GM23338 (cell line): ENCODE measurements at regions not wholly inside any gene's neighbourhood (a gene's known extent, or its start where the extent isn't known, plus 50 kb on each side); places are given as distances from the start of the nearest gene placed in this dataset.

ENCODE experiments used
- CREB1 ChIP-seq: fragments of 250-450 bp; sonication (Bioruptor Pico); IDR thresholded peaks from 2 replicates; pipeline ENCODE4 v1.5.0; 2020; ENCODE audit warnings: low read depth, mild to moderate bottlenecking, moderate library complexity
- ETS1 ChIP-seq: IDR thresholded peaks from 2 replicates; pipeline ENCODE4 v1.6.1; 2016; ENCODE audit warnings: antibody characterized with exemption
- EZH2 ChIP-seq: fragments of 200-600 bp; sonication (generic); IDR thresholded peaks from one replicate; pipeline ENCODE4 v1.8.0; 2017; ENCODE audit warnings: antibody characterized with exemption, mild to moderate bottlenecking, low read depth; ENCODE audit not compliant: unreplicated experiment
- EZH2phosphoT487 ChIP-seq: fragments of 200-600 bp; sonication (generic); IDR thresholded peaks from one replicate; pipeline ENCODE4 v1.8.1; 2018; ENCODE audit warnings: antibody characterized with exemption; ENCODE audit not compliant: unreplicated experiment
- JUNB ChIP-seq: IDR thresholded peaks from one replicate; pipeline ENCODE4 v1.6.1; 2016; ENCODE audit warnings: antibody characterized with exemption; ENCODE audit not compliant: unreplicated experiment
- NANOG ChIP-seq: IDR thresholded peaks from 2 replicates; pipeline ENCODE4 v1.6.1; 2016; ENCODE audit warnings: antibody characterized with exemption, borderline replicate concordance
- POLR2AphosphoS5 ChIP-seq: IDR thresholded peaks from 2 replicates; pipeline ENCODE4 v1.6.1; 2016; ENCODE audit warnings: antibody characterized with exemption, low read depth
- REST ChIP-seq: IDR thresholded peaks from one replicate; pipeline ENCODE4 v1.6.1; 2018; ENCODE audit warnings: antibody characterized with exemption; ENCODE audit not compliant: unreplicated experiment
- STAT1 ChIP-seq: IDR thresholded peaks from one replicate; pipeline ENCODE4 v1.6.1; 2016; ENCODE audit warnings: antibody characterized with exemption; ENCODE audit not compliant: unreplicated experiment
- ZNF114 ChIP-seq: fragments of 250-450 bp; sonication (Bioruptor Pico); IDR thresholded peaks from 2 replicates; pipeline ENCODE4 v1.5.0; 2020; ENCODE audit warnings: mild to moderate bottlenecking, moderate library complexity
- ZNF331 ChIP-seq: fragments of 250-450 bp; sonication (Bioruptor Pico); IDR thresholded peaks from 2 replicates; pipeline ENCODE4 v1.5.0; 2020; ENCODE audit warnings: low read depth, mild to moderate bottlenecking, moderate library complexity
- ZNF462 ChIP-seq: fragments of 250-450 bp; sonication (Bioruptor Pico); IDR thresholded peaks from 2 replicates; pipeline ENCODE4 v1.5.0; 2020; ENCODE audit warnings: mild to moderate bottlenecking, moderate library complexity
- TF ChIP-seq, protein P1 (sequence below), 2 experiments: fragments of 200-600 bp in 1 of 2; sonication (generic) in 1 of 2; conservative IDR thresholded peaks; 2 replicates each; pipeline versions ENCODE4 v1.5.1 to v1.6.1; 2016 to 2017; ENCODE audit warnings: antibody characterized with exemption in 2 of 2, low read depth in 2 of 2, mild to moderate bottlenecking in 2 of 2, moderate library complexity in 1 of 2

GRCh38 chr16:85520853-85521521, 92.1 kb upstream of the GSE1 start:
- TF ChIP-seq, protein P1, sequence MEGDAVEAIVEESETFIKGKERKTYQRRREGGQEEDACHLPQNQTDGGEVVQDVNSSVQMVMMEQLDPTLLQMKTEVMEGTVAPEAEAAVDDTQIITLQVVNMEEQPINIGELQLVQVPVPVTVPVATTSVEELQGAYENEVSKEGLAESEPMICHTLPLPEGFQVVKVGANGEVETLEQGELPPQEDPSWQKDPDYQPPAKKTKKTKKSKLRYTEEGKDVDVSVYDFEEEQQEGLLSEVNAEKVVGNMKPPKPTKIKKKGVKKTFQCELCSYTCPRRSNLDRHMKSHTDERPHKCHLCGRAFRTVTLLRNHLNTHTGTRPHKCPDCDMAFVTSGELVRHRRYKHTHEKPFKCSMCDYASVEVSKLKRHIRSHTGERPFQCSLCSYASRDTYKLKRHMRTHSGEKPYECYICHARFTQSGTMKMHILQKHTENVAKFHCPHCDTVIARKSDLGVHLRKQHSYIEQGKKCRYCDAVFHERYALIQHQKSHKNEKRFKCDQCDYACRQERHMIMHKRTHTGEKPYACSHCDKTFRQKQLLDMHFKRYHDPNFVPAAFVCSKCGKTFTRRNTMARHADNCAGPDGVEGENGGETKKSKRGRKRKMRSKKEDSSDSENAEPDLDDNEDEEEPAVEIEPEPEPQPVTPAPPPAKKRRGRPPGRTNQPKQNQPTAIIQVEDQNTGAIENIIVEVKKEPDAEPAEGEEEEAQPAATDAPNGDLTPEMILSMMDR (conservative IDR thresholded peaks at IDR 0.05; ENCODE audit: low read depth in 2 of 2), result no peak
- TF ChIP-seq EZH2phosphoT487 (no peak), POLR2AphosphoS5 (no peak), EZH2 (no peak), REST (no peak), JUNB (no peak), ETS1 (no peak), CREB1 (CRISPR knock-in tag) (no peak), NANOG (no peak), ZNF331 (CRISPR knock-in tag) (no peak), ZNF114 (no peak), ZNF462 (CRISPR knock-in tag) (no peak), STAT1 (no peak)
